ENCODE measurements at regions not wholly inside any gene's neighbourhood (a gene's known extent, or its start where the extent isn't known, plus 50 kb on each side); places are given as distances from the start of the nearest gene placed in this dataset.
"Not testable (repeated sequence)": the region's sequence is repeated elsewhere in the genome, so short reads cannot be mapped to it uniquely, and the experiment has no call there.

GRCh38 chr4:43587758-43588157, 695.2 kb downstream of the GRXCR1 start:
- no peaks in the 10 kb centered on the region for H3K4me1 ChIP-seq
- no peak for DNase-seq (ENCODE audit: low spot score in 2 of 2)
- H3K36me3 ChIP-seq: no peaks in the 10 kb centered on the region
- intact Hi-C loops (cut with DNase I): no loop called here
- TF ChIP-seq CTCF (IDR thresholded peaks at IDR 0.05): no peak
- no peaks in the 10 kb centered on the region for H3K27me3 ChIP-seq
- H3K4me3 ChIP-seq: no peak overlapping the region
- no peak overlapping the region for H3K27ac ChIP-seq
- no peaks in the 10 kb centered on the region for H3K9me3 ChIP-seq

DNA sequence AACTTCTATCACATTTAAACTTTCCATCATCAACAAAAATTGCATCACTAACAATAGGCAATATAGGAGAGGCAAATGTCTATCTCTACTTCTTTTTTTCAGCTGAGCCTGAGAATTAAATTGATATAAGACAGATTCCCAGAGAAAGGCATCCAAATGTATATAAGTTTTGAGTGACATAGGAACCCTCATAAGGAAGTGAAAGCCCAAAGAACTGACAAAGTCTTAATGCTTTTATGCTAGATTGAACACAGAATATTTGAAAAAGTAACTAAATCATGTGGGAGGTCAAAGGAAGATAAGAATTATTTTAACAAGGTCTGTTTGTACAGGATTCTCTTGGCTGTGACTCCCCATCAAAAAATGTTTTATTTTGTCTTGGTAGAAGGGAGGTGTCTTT, 714.9 kb downstream of the GRXCR1 start:
- TF ChIP-seq CTCF (IDR thresholded peaks at IDR 0.05): no peak
- Histone ChIP-seq H3K4me3 (no peak overlapping the region), H3K27me3 (no peaks in the 10 kb centered on the region), H3K36me3 (no peaks in the 10 kb centered on the region), H3K9me3 (no peaks in the 10 kb centered on the region), H3K27ac (no peak overlapping the region), H3K4me1 (no peaks in the 10 kb centered on the region)
- intact Hi-C loops (cut with DNase I): no loop called here
- DNase-seq (ENCODE audit: low spot score in 2 of 2): no peak

GRCh38 chr4:43607827-43608461, 715.4 kb downstream of the GRXCR1 start:
- intact Hi-C loops (cut with DNase I): no loop called here
- TF ChIP-seq CTCF (IDR thresholded peaks at IDR 0.05): no peak
- Histone ChIP-seq H3K9me3 (no peaks in the 10 kb centered on the region), H3K27me3 (no peaks in the 10 kb centered on the region), H3K36me3 (no peaks in the 10 kb centered on the region), H3K4me1 (no peaks in the 10 kb centered on the region), H3K4me3 (no peak overlapping the region), H3K27ac (no peak overlapping the region)
- DNase-seq (ENCODE audit: low spot score in 2 of 2): no peak

DNA sequence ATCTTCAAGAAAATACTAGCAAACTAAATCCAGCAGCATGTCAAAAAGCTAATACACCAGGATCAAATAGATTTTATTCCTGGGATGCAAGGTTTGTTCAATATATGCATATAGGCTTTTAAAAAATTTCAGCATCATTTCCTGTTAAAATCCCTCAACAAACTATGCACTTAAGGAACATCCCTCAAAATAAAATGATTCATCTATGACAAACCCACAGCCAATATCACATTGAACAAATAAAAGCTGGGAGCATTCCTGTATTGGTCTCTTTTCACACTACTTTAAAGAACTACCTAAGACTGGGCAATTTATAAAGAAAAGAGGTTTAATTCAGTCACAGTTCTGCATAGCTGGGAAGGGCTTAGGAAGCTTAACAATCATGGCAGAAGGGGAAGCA, 726.7 kb downstream of the GRXCR1 start:
- intact Hi-C loops (cut with DNase I): no loop called here
- Histone ChIP-seq H3K4me1 (no peaks in the 10 kb centered on the region), H3K9me3 (no peaks in the 10 kb centered on the region), H3K27me3 (no peaks in the 10 kb centered on the region), H3K36me3 (no peaks in the 10 kb centered on the region), H3K27ac (no peak overlapping the region), H3K4me3 (no peak overlapping the region)
- no peak for DNase-seq (ENCODE audit: low spot score in 2 of 2)
- TF ChIP-seq CTCF (IDR thresholded peaks at IDR 0.05): no peak

- H3K4me1 ChIP-seq; H3K27ac ChIP-seq; H3K27me3 ChIP-seq; H3K4me3 ChIP-seq; intact Hi-C loops (cut with DNase I); H3K36me3 ChIP-seq; DNase-seq (ENCODE audit: low spot score in 2 of 2); H3K9me3 ChIP-seq: not testable (repeated sequence)
Measured at GRCh38 chr4:43637893-43638292, 745.4 kb downstream of the GRXCR1 start.

GRCh38 chr4:43651991-43652390, 759.5 kb downstream of the GRXCR1 start:
- Histone ChIP-seq H3K4me3 (no peak overlapping the region), H3K27me3 (no peaks in the 10 kb centered on the region), H3K27ac (no peak overlapping the region), H3K4me1 (no peaks in the 10 kb centered on the region), H3K36me3 (no peaks in the 10 kb centered on the region), H3K9me3 (no peaks in the 10 kb centered on the region)
- intact Hi-C loops (cut with DNase I): no loop called here
- DNase-seq (ENCODE audit: low spot score in 2 of 2): no peak
- TF ChIP-seq CTCF (IDR thresholded peaks at IDR 0.05): no peak

GRCh38 chr4:43659547-43659946, 767.0 kb downstream of the GRXCR1 start:
- DNase-seq (ENCODE audit: low spot score in 2 of 2); intact Hi-C loops (cut with DNase I); H3K9me3 ChIP-seq; H3K4me3 ChIP-seq; H3K27ac ChIP-seq; H3K4me1 ChIP-seq; H3K27me3 ChIP-seq; H3K36me3 ChIP-seq: not testable (repeated sequence)

DNA sequence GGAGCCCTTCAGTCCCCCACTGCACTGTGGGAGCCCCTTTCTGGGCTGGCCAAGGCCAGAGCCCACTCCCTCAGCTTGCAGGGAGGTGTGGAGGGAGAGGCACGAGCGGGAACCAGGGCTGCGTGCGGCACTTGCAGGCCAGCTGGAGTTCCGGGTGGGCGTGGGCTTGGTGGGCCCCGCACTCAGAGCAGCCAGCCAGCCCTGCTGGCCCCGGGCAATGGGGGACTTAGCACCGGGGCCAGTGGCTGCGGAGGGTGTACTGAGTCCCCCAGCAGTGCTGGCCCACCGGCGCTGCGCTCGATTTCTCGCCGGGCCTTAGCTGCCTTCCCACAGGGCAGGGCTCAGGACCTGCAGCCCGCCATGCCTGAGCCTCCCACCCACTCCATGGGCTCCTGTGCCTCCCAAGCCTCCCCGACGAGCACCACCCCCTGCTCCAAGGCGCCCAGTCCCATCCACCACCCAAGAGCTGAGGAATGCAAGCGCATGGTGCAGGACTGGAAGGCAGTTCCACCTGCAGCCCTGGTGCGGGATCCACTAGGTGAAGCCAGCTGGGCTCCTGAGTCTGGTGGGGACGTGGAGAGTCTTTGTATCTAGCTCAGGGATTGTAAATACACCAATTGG, 776.2 kb downstream of the KCTD8 start:
- H3K9me3 ChIP-seq; intact Hi-C loops (cut with DNase I); DNase-seq (ENCODE audit: low spot score in 2 of 2): not testable (repeated sequence)

More for the DNA sequence above, 776.2 kb downstream of the KCTD8 start:
- H3K36me3 ChIP-seq, H3K4me3 ChIP-seq, H3K27me3 ChIP-seq, H3K27ac ChIP-seq, H3K4me1 ChIP-seq: not testable (repeated sequence)

Data from ascending aorta (tissue), 2 donors.